HG03060 (cell line): ENCODE measurements at regions not wholly inside any gene's neighbourhood (a gene's known extent, or its start where the extent isn't known, plus 50 kb on each side); places are given as distances from the start of the nearest gene placed in this dataset.

Experiments
- ATAC-seq: cut with Tn5 transposase; IDR thresholded peaks from one replicate; pipeline ENCODE4 v1.9.1; 2021; ENCODE audit warnings: low read depth, moderate number of reproducible peaks; ENCODE audit not compliant: unreplicated experiment

DNA sequence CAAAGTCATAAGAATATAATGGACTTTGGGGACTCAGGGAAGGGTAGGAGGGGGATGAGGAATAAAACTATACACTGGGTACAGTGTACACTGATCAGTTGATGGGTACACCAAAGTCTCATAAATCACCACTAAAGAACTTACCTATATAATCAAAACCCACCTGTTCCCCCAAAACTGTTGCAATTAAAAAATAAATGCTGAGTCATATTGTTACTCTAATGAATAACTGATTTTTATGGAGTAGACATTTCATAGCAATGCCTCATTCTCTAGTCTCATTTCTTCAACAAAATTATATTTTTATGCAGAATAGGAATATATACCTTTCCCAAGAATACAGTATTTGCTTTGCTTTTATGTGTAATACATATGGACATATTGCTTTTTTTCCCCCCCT lies 181.2 kb downstream of the ST6GAL2 start:
- no peak for ATAC-seq

DNA sequence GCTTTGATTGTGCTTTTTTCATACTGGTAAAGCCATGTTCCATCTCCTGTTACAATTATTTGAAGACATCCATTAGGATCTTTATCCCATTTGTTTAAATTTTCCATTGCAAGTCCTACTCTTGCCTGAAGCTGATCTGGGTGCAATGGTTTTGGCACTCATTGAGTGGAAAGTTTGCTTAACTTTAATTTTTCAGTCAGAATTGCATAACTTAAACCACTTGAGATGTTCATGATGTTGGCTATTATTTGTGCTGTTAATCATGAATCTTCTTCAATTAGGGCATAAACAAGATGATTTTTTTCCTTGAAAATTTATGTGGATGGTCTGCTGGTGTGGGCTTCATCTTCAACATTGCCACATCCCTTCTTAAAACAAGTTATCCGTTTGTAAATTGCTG lies 180.1 kb downstream of the ST6GAL2 start:
- ATAC-seq: no peak

DNA sequence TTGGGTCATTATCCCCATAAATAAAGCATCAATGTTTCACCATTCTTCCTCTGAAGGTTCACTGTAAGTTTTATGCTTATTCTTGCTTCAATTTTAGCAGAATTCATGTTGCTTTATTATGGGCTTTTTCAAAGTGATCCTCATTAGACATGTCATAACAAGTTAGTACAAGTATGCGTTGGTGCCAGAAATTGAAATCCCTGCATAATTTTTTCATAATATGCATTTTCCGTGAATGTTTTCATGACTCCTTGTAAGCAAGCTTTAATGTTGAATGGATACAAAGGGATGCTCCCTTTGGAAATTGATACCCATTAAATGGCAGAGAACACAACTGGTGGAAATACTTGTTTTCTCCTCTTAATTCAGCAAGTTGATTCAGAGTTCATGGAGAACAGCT lies 179.7 kb downstream of the ST6GAL2 start:
- ATAC-seq: no peak

DNA sequence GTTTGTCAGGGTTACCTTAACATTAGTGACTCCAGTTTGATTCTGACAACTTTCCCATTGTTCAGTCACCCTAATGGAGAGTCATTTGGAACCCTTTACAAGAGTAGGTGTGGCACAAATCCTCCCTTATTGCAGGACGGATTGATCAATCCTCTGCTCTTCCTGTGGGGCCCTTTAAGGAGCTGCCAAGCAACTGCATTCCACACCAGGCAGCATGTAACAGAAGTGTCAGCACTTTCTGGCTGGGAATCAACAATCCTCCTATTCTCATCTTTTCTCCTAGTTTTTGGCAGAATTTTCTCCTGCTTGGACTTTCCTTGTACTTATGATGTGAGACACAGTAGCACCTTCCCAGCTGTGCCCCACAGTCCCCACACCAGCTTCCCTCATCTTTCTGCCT lies 177.8 kb downstream of the ST6GAL2 start:
- ATAC-seq: no peak

DNA sequence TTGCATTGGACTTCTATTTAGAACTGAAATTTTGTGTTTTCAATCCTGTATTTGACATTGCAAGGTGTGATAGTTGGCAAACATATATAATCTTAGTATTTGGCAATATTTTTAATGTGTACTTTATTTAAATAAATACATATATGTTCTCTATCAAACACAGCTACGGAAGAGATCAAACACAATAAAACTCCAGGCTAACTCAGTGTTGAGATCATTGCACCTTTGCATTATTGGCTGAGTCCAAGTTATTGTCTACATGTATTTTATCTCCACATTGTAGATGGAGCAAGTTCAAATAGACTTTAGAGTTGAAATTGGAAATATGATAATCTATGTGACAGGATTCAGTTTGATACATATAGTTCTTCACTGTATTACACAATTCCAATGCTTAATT lies 176.7 kb downstream of the ST6GAL2 start:
- no peak for ATAC-seq

DNA sequence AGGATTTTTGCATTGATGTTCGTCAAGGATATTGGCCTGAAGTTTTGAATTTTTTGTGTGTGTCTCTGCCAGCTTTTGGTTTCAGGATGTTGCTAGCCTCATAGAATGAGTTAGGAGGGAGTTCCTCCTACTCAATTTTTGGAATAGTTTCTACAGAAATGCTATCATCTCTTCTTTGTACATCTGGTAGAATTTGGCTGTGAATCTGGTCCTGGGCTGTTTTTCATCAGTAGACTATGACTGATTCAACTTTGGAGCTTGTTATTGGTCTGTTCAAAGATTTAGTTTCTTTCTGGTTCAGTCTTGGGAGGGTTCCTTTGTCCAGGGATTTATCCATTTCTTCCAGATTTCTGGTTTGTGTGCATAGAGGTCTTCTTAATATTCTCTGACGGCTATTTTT lies 166.7 kb downstream of the ST6GAL2 start:
- ATAC-seq: no peak

DNA sequence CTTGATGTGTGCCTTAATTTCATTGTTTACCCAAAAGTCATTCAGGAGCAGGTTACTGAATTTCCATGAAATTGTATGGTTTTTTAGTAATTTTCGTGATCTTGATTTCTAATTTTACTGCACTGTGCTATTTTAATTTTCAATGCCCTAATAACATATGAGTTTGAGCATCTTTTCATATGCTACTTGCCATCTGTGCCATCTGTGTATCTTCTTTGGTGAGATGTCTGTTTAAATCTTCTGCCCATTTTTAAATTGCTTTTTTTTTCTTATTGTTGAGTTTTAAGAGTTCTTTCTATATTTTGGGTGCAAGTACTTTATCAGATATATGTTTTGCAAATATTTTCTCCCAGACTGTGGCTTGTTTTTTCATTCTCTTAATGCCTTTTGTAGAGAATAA lies 165.9 kb downstream of the ST6GAL2 start:
- no peak for ATAC-seq

DNA sequence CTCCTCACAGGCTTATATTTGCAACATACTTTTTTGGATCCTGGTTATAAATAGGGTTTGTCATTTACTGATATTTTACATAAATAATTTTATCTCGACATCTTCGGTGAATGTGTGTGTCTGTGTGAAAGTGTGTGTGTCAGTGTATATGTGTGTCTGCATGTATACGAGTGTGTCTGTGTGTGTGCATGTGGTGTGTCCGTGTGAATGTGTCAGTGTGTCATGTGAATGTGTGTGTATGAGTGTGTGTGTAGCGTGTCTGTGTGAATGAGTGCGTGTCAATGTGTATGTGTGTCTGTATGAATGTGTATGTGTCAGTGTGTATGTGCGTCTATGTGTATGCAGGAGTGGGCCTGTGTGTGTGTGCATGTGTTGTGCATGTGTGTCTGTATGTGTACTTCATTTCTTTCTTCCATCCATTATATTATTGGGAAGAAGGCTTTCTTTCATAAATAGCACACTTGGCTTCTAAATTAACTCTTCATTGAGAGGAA lies 161.6 kb downstream of the ST6GAL2 start:
- ATAC-seq: no peak

DNA sequence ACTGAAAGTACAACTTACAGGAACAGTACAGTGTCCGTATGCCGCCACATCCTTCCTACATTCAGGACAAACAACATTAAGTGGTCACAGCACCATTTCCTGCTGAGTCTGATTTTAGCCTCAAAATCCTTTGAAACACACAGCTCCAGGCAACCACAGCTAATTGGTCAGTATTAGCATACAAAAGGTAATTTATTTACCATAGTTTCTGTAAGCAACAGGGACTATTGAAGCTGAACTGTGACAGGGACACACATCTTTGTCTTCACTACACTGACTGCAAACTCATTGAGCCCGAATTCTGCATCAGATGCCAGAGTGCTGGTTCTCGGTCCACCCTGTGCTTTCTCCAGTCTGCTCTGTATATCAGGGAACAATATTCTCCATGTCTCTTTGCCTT lies 151.8 kb downstream of the ST6GAL2 start:
- no peak for ATAC-seq

DNA sequence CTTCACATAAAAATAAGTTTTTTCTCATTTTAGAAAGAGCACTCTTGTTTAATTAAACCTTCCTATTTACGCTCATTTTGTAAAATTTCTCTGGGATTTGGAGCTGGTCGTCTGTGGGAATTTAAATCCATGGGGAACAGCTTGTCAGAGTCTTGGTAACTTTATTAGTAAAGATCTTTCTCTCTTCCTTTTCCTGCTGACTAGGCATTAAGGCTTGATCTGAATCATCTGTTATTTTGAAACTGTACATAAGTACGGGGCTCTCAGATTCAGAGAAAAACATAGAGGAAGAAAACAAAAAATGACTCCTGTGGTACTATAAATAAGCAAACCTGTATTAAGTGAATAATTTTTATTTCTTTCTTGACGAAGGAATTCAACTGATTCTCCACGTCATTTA lies 150.2 kb downstream of the ST6GAL2 start:
- no peak for ATAC-seq

DNA sequence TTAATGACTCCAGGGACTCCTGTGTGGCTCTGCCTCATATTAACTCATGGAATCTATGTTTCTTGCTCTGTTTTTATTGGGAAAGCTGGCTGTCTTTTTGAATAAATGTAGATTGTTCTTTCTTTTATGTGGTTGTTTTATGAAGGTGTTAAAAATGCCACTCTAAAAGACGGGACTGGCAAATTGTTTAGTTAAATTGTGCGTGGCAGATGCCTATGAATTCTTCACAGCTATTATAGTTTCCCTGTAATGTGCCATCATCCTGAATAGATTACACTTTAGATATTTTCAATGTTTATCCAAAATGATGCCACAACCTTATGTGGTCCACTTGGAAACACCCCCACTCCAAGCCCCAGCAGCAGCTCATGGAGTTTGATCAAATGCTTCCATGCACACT lies 149.7 kb downstream of the ST6GAL2 start:
- no peak for ATAC-seq

DNA sequence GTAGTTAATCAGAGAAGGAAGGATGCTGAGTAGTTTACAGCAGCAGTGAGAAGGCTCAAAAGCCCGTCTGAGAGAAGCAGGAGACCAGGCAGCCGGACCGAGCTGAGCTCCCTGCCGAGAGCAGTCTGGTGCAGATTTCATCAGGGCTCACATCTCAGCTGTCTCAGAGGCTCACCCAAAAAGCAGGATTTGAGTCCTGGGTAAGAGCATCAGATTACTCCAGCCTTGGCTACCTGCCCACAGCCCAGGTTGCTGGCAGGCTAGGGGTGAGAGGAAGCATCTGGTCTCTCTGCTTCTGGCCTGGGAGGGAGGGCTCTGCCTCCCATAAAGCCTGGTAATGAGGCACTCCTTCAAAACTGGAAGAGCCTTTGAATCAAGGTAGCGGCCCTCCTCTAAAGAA lies 140.5 kb downstream of the ST6GAL2 start:
- no peak for ATAC-seq

DNA sequence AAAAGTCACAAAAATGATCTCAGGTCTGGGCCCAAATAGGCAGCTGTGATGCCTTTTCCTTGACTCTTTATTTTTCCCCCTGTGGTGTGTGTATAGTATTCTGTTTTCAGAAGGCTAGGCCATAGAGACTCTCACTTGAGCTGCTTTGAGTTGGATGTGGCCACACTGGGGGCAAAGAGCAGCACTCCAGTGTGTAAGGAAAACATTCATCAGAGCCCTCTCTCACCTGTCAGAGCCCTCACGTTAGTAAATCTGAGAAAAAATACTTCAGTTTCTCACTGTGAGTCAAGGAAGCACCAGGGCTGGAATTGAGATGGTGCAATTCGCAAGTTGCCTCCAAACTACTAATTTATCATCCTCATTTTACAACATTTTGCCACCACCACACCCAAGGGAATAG lies 136.1 kb downstream of the ST6GAL2 start:
- ATAC-seq: no peak
